Chondrocyte (in vitro differentiated cells): ENCODE measurements at regions not wholly inside any gene's neighbourhood (a gene's known extent, or its start where the extent isn't known, plus 50 kb on each side); places are given as distances from the start of the nearest gene placed in this dataset.
A peak's percentile ranks its signal among the peaks of the same experiment; 100 is the strongest.

Source experiments
- DNase-seq: peaks from one replicate; pipeline ENCODE4 v3.0.0; 2021; ENCODE audit warnings: mixed read lengths, low spot score
- H3K27ac Mint-ChIP-seq: one replicate; pipeline ENCODE4 v1.8.0; 2021; ENCODE audit warnings: mild to moderate bottlenecking, moderate library complexity, mixed read lengths; ENCODE audit not compliant: unreplicated experiment
- H3K27me3 Mint-ChIP-seq: 2 replicates; pipeline ENCODE4 v1.8.0; 2021; ENCODE audit warnings: low read depth, mixed read lengths
- H3K36me3 Mint-ChIP-seq: 2 replicates; pipeline ENCODE4 v1.8.0; 2021; ENCODE audit warnings: low read depth, mixed read lengths
- H3K4me1 Mint-ChIP-seq: 2 replicates; pipeline ENCODE4 v1.8.0; 2021; ENCODE audit warnings: low read depth, mild to moderate bottlenecking, mixed read lengths
- H3K4me3 Mint-ChIP-seq: one replicate; pipeline ENCODE4 v1.8.0; 2021; ENCODE audit warnings: mild to moderate bottlenecking, moderate library complexity, mixed read lengths; ENCODE audit not compliant: unreplicated experiment
- H3K9me3 Mint-ChIP-seq: 2 replicates; pipeline ENCODE4 v1.8.0; 2021; ENCODE audit warnings: low read depth, mixed read lengths
- TF ChIP-seq, protein P1 (sequence below): fragments of 200-600 bp; sonication (generic); IDR thresholded peaks from 2 replicates; pipeline ENCODE4 v1.5.0; 2021; ENCODE audit warnings: antibody characterized with exemption, mild to moderate bottlenecking, moderate library complexity

- TF ChIP-seq, protein P1, sequence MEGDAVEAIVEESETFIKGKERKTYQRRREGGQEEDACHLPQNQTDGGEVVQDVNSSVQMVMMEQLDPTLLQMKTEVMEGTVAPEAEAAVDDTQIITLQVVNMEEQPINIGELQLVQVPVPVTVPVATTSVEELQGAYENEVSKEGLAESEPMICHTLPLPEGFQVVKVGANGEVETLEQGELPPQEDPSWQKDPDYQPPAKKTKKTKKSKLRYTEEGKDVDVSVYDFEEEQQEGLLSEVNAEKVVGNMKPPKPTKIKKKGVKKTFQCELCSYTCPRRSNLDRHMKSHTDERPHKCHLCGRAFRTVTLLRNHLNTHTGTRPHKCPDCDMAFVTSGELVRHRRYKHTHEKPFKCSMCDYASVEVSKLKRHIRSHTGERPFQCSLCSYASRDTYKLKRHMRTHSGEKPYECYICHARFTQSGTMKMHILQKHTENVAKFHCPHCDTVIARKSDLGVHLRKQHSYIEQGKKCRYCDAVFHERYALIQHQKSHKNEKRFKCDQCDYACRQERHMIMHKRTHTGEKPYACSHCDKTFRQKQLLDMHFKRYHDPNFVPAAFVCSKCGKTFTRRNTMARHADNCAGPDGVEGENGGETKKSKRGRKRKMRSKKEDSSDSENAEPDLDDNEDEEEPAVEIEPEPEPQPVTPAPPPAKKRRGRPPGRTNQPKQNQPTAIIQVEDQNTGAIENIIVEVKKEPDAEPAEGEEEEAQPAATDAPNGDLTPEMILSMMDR: no peak
- no peak for DNase-seq
- H3K9me3 Mint-ChIP-seq: no peaks in the 10 kb centered on the region
- H3K27me3 Mint-ChIP-seq: peaks cover 26% of the 10 kb centered on the region
- H3K36me3 Mint-ChIP-seq: no peaks in the 10 kb centered on the region
- H3K4me3 Mint-ChIP-seq: no peak overlapping the region
- H3K4me1 Mint-ChIP-seq: no peaks in the 10 kb centered on the region
- no peak overlapping the region for H3K27ac Mint-ChIP-seq
Measured at GRCh38 chr5:121182788-121183490, 668.7 kb upstream of the FTMT start.

GRCh38 chr5:121188849-121189248 is 662.8 kb upstream of the FTMT start:
- Mint-ChIP-seq H3K27ac (no peak overlapping the region), H3K9me3 (no peaks in the 10 kb centered on the region), H3K27me3 (peaks cover 15% of the 10 kb centered on the region), H3K4me3 (no peak overlapping the region), H3K4me1 (peaks cover 11% of the 10 kb centered on the region), H3K36me3 (no peaks in the 10 kb centered on the region)
- TF ChIP-seq, protein P1: no peak
- no peak for DNase-seq

GRCh38 chr5:121189342-121190305 is 662.1 kb upstream of the FTMT start:
- no peak for DNase-seq
- peaks cover 11% of the 10 kb centered on the region for H3K4me1 Mint-ChIP-seq
- peaks cover 10% of the 10 kb centered on the region for H3K27me3 Mint-ChIP-seq
- H3K27ac Mint-ChIP-seq: no peak overlapping the region
- no peaks in the 10 kb centered on the region for H3K36me3 Mint-ChIP-seq
- no peak overlapping the region for H3K4me3 Mint-ChIP-seq
- TF ChIP-seq, protein P1: peak; percentile 14
- H3K9me3 Mint-ChIP-seq: no peaks in the 10 kb centered on the region

DNA sequence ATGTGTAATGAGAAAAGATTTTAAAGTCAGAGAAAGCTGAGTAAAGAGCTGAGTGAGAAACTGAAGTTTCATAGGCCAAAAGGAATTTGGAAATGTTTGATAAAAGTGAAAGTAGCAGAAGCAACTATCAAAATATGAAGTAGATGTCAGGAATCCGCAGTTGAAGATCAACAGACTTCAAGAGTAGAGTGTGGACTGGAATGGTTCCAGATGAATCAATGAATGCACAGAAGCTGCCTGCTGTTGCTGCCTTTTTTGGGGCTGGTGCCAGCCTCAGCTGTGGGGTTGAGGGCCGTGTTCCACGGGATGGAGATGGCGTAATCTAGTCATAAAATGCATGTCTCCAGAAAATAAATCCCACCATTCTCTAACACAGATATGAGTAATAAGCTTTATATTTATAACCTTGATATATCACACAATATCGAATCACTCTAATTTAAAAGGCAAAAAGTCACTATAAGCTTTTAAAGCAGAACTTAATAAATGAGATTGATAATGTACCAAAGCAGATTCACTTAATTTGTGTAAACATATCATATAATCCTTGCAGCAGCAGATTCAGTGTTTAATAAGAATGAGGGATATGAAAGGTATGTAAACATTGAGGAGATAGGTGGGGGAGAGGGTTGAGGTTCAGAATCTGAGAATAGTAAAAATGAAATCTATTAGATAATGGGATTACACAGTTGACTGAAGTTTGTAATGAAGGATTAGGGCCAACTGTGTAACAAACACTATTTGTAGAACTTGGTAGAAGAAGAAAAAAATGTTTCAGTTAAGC is 652.3 kb upstream of the FTMT start:
- TF ChIP-seq, protein P1: no peak
- H3K4me3 Mint-ChIP-seq: peak overlapping the region; percentile 0
- DNase-seq: no peak
- no peaks in the 10 kb centered on the region for H3K36me3 Mint-ChIP-seq
- H3K27me3 Mint-ChIP-seq: peaks cover 4% of the 10 kb centered on the region
- no peak overlapping the region for H3K27ac Mint-ChIP-seq
- peaks cover 11% of the 10 kb centered on the region for H3K4me1 Mint-ChIP-seq
- no peaks in the 10 kb centered on the region for H3K9me3 Mint-ChIP-seq

GRCh38 chr5:121218086-121218485 is 633.6 kb upstream of the FTMT start:
- H3K27ac Mint-ChIP-seq: no peak overlapping the region
- no peak for DNase-seq
- H3K36me3 Mint-ChIP-seq: peaks cover 2% of the 10 kb centered on the region
- H3K27me3 Mint-ChIP-seq: no peaks in the 10 kb centered on the region
- peaks cover 14% of the 10 kb centered on the region for H3K4me1 Mint-ChIP-seq
- no peak overlapping the region for H3K4me3 Mint-ChIP-seq
- TF ChIP-seq, protein P1: no peak
- H3K9me3 Mint-ChIP-seq: peaks cover 8% of the 10 kb centered on the region
